HL-60 (cell line): ENCODE measurements at regions not wholly inside any gene's neighbourhood (a gene's known extent, or its start where the extent isn't known, plus 50 kb on each side); places are given as distances from the start of the nearest gene placed in this dataset.

ENCODE experiments used
- DNase-seq, 2 experiments: peaks; one replicate each; pipeline ENCODE4 v3.0.0-alpha.2; 2010 to 2020; ENCODE audit warnings: low read depth in 1 of 2, low spot score in 1 of 2
- H3K27ac ChIP-seq: fragments of 250-450 bp; sonication (Bioruptor Pico); replicated peaks from 2 replicates; pipeline ENCODE4 v1.5.1; 2020; ENCODE audit warnings: mild to moderate bottlenecking, moderate library complexity
- H3K27me3 ChIP-seq: fragments of 250-450 bp; sonication (Bioruptor Pico); 2 replicates; pipeline ENCODE4 v1.5.1; 2021; ENCODE audit warnings: mild to moderate bottlenecking, moderate library complexity; ENCODE audit not compliant: insufficient read depth, poor library complexity, severe bottlenecking
- H3K4me3 ChIP-seq: replicated peaks from 2 replicates; pipeline ENCODE4 v1.5.1; 2011; ENCODE audit warnings: mild to moderate bottlenecking, control low read depth, low read length; ENCODE audit not compliant: insufficient read depth
- CTCF ChIP-seq: IDR thresholded peaks from one replicate; pipeline ENCODE4 v1.5.1; 2011; ENCODE audit warnings: low read length, control low read depth, inconsistent platforms; ENCODE audit not compliant: insufficient read depth
- GABPA ChIP-seq: IDR thresholded peaks from 2 replicates; pipeline ENCODE4 v1.6.1; 2012; ENCODE audit warnings: low read depth
- POLR2AphosphoS5 ChIP-seq: IDR thresholded peaks from 2 replicates; pipeline ENCODE4 v1.6.1; 2012; ENCODE audit warnings: low read depth
- SPI1 ChIP-seq: IDR thresholded peaks from 2 replicates; pipeline ENCODE4 v1.6.1; 2012; ENCODE audit warnings: low read depth, mild to moderate bottlenecking, borderline replicate concordance
- TF ChIP-seq, protein P1 (sequence below): IDR thresholded peaks from 2 replicates; pipeline ENCODE4 v1.6.1; 2012; ENCODE audit warnings: low read depth; ENCODE audit not compliant: insufficient replicate concordance

DNA sequence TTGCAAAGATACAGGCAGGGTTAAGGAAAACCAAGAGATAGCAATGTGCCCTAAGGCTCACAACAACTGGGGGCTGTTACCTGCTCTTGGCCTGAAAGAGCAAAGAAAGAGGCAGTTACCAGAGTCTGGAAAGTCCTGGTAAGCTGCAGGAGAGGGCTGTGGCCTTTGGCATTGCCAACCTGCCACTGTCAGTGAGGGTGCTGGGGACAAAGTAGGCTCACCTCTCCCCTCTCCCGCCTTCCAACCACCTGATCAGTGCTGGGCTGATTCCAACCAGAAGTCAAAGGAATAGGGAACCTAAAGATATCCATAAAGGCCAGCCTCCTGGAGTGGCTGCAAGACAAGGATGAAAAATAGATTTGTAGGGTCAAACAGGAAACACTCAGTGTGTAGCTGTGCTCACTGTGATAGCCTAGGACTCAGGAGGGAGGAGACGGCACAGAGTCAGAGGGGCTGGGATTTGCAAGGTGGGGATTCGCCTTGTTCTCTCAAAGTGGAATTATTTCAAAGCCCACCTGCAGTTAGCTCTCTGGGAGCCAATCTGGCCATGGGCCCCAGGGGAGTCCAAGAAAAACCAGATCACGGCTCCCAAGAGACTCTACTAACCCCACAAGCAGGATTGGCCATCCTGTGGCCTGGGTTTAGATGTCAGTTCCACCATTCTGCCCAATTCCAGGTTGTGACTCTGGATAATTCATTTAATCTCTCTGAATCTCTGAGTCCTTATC, 204.0 kb upstream of the BCL6 start:
- no peak overlapping the region for H3K27ac ChIP-seq
- DNase-seq = no peak
- H3K27me3 ChIP-seq = no peaks in the 10 kb centered on the region
- no peak for TF ChIP-seq POLR2AphosphoS5
- no peak for TF ChIP-seq CTCF
- TF ChIP-seq SPI1 = no peak
- TF ChIP-seq, protein P1, sequence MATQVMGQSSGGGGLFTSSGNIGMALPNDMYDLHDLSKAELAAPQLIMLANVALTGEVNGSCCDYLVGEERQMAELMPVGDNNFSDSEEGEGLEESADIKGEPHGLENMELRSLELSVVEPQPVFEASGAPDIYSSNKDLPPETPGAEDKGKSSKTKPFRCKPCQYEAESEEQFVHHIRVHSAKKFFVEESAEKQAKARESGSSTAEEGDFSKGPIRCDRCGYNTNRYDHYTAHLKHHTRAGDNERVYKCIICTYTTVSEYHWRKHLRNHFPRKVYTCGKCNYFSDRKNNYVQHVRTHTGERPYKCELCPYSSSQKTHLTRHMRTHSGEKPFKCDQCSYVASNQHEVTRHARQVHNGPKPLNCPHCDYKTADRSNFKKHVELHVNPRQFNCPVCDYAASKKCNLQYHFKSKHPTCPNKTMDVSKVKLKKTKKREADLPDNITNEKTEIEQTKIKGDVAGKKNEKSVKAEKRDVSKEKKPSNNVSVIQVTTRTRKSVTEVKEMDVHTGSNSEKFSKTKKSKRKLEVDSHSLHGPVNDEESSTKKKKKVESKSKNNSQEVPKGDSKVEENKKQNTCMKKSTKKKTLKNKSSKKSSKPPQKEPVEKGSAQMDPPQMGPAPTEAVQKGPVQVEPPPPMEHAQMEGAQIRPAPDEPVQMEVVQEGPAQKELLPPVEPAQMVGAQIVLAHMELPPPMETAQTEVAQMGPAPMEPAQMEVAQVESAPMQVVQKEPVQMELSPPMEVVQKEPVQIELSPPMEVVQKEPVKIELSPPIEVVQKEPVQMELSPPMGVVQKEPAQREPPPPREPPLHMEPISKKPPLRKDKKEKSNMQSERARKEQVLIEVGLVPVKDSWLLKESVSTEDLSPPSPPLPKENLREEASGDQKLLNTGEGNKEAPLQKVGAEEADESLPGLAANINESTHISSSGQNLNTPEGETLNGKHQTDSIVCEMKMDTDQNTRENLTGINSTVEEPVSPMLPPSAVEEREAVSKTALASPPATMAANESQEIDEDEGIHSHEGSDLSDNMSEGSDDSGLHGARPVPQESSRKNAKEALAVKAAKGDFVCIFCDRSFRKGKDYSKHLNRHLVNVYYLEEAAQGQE = no peak
- TF ChIP-seq GABPA = no peak
- H3K4me3 ChIP-seq = no peak overlapping the region

DNA sequence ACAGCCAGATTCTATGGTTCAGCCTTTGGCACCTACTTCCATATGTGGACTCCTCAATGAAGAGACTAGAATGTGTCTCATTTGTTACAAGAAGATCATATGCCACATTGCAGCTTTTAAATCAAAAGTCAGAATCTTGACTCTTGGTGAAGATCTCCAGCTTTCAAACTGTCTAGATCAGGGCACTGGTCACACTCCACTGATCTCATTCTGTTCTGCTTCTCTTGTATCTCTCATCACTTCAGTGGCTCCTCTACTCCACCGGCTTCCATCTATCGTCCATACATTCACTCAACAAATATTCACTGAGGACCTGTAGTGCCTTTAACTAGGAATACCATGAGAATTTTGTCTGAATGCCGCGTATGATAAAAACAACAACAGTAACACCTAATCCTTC, 203.3 kb upstream of the LPP start:
- H3K27ac ChIP-seq = no peak overlapping the region
- H3K27me3 ChIP-seq = no peaks in the 10 kb centered on the region
- no peak overlapping the region for H3K4me3 ChIP-seq
- no peak for TF ChIP-seq SPI1
- no peak for TF ChIP-seq CTCF
- TF ChIP-seq GABPA = no peak
- TF ChIP-seq POLR2AphosphoS5 = no peak
- TF ChIP-seq, protein P1 = no peak
- no peak for DNase-seq

GRCh38 chr3:187951452-187952190, 202.3 kb upstream of the LPP start:
- Histone ChIP-seq H3K4me3 (no peak overlapping the region), H3K27ac (peak overlapping the region; percentile 58), H3K27me3 (no peaks in the 10 kb centered on the region)
- TF ChIP-seq POLR2AphosphoS5 (peak; percentile 42; the same call in 1 of the 2 replicates), SPI1 (no peak)
- peak; percentile 83 to 85 for DNase-seq

DNA sequence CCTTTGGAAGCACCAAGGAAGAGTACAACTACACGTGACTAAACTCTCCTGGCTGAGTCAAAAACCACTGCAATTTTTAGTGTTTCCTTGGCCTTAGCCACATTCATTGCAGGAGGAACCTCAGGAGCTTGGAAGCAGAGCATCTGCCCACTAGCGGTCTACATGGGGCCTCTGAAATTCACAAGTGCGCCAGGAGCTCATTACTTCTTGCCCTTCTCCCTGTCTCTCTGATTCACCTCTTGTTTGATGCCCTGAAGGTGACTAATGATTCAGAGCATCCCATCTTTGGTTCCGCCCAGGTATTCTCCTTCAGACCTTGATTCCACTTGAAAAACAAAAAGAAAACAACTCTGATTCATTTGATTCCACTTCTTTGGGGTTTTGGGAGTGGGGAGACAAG, 201.1 kb upstream of the LPP start:
- Histone ChIP-seq H3K4me3 (no peak overlapping the region), H3K27ac (no peak overlapping the region), H3K27me3 (no peaks in the 10 kb centered on the region)
- no peak for TF ChIP-seq GABPA
- TF ChIP-seq, protein P1 = no peak
- TF ChIP-seq CTCF = no peak
- no peak for TF ChIP-seq POLR2AphosphoS5
- TF ChIP-seq SPI1 = no peak
- no peak for DNase-seq
